Activated naive CD8-positive, alpha-beta T cell treated with anti-CD3 and anti-CD28 coated beads, Interleukin-2, amount 10 ng/mL, durations not matched to agents 7 days and 5 days (primary cell): ENCODE measurements at regions not wholly inside any gene's neighbourhood (a gene's known extent, or its start where the extent isn't known, plus 50 kb on each side); places are given as distances from the start of the nearest gene placed in this dataset.

Source experiments
- ATAC-seq: fragments of 150-1000 bp; cut with Tn5 transposase; one replicate; pipeline ENCODE4 v1.10.0; 2021; ENCODE audit warnings: low read depth, moderate library complexity
- POLR2A ChIA-PET: fragments of 350-600 bp; sonication (Branson Sonifier 250); formaldehyde crosslinking; loops from one replicate; lab custom pipeline; 2021; ENCODE audit warnings: antibody characterized with exemption; lab: Charles Lee
- DNase-seq: peaks from one replicate; pipeline ENCODE4 v3.0.0; 2021
- H3K27ac Mint-ChIP-seq: one replicate; pipeline ENCODE4 v1.8.0; 2022; ENCODE audit warnings: mild to moderate bottlenecking, mixed read lengths
- H3K27me3 Mint-ChIP-seq: one replicate; pipeline ENCODE4 v1.8.0; 2022; ENCODE audit warnings: mild to moderate bottlenecking, moderate library complexity, mixed read lengths
- H3K36me3 Mint-ChIP-seq: one replicate; pipeline ENCODE4 v1.8.0; 2021; ENCODE audit warnings: mild to moderate bottlenecking, mixed read lengths
- H3K4me1 Mint-ChIP-seq: one replicate; pipeline ENCODE4 v1.8.0; 2021; ENCODE audit warnings: mixed read lengths
- H3K4me3 Mint-ChIP-seq: one replicate; pipeline ENCODE4 v1.8.0; 2022; ENCODE audit warnings: mild to moderate bottlenecking, moderate library complexity, mixed read lengths
- H3K9me3 Mint-ChIP-seq: one replicate; pipeline ENCODE4 v1.8.0; 2021; ENCODE audit warnings: mixed read lengths

GRCh38 chr1:163406772-163407171 lies 85.0 kb downstream of the NUF2 start:
- Mint-ChIP-seq H3K36me3 (no peaks in the 10 kb centered on the region), H3K9me3 (no peaks in the 10 kb centered on the region), H3K4me1 (peaks cover 2% of the 10 kb centered on the region), H3K27ac (no peak overlapping the region), H3K4me3 (no peak overlapping the region), H3K27me3 (no peaks in the 10 kb centered on the region)
- DNase-seq: no peak
- no peak for ATAC-seq
- POLR2A ChIA-PET: no interaction called here

- H3K4me1 Mint-ChIP-seq: peaks cover 2% of the 10 kb centered on the region
- ATAC-seq: no peak
- DNase-seq: no peak
- no peaks in the 10 kb centered on the region for H3K36me3 Mint-ChIP-seq
- H3K9me3 Mint-ChIP-seq: no peaks in the 10 kb centered on the region
- POLR2A ChIA-PET: no interaction called here
- H3K27me3 Mint-ChIP-seq: no peaks in the 10 kb centered on the region
- H3K4me3 Mint-ChIP-seq: no peak overlapping the region
- H3K27ac Mint-ChIP-seq: no peak overlapping the region
Measured at GRCh38 chr1:163408262-163408661, 86.5 kb downstream of the NUF2 start.

DNA sequence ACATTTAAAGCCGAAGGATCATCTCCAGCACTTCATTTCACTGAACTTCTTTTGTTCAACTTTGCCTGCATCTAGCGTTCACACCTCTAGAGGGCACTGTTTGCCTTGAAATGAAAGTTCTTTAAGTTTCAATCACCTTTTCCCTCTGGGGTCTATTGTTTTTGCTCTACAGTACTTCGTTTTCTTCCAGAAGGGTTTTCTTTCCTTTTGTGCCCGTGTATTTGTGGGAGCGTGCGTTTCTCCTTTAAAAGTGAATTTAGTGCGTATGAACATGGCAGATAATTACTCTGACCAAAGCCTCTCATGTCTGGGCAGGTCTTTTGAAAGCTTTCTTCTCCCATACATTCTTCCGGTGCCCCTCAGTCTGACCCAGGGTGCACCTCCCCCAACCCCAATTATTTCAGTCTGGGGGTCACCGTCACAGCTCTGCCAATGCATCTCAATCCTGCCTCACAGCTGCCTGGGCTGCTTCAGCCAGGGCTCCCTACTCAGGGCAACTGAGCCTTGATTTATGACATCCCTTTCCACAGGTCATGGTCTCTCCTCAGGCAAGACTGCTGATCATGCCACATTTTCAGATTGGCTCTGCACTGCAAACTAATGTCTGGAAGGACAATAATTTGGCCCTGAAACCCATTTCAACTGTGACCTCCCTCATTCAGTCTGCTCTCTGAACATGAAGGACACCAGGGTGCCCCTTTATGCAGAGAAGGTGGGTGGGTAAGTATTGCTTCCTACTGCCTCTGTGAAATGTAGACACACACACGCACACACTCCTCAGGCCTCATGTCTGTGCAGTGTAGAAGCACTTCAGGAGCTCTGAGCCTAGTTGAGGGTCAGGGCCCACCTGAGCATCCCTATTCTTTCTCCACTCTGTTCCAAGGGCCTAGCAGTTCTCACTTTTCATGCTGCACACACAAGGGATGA lies 88.6 kb downstream of the NUF2 start:
- Mint-ChIP-seq H3K4me3 (no peak overlapping the region), H3K27ac (no peak overlapping the region), H3K27me3 (no peaks in the 10 kb centered on the region), H3K4me1 (peaks cover 2% of the 10 kb centered on the region), H3K36me3 (no peaks in the 10 kb centered on the region), H3K9me3 (no peaks in the 10 kb centered on the region)
- POLR2A ChIA-PET: no interaction called here
- ATAC-seq (no peak), DNase-seq (no peak)

GRCh38 chr1:163412221-163412620 lies 90.5 kb downstream of the NUF2 start:
- ATAC-seq: no peak
- Mint-ChIP-seq H3K4me3 (no peak overlapping the region), H3K36me3 (no peaks in the 10 kb centered on the region), H3K9me3 (no peaks in the 10 kb centered on the region), H3K27me3 (no peaks in the 10 kb centered on the region), H3K4me1 (peaks cover 2% of the 10 kb centered on the region), H3K27ac (no peak overlapping the region)
- POLR2A ChIA-PET: no interaction called here
- DNase-seq: no peak

- Mint-ChIP-seq H3K27ac (no peak overlapping the region), H3K4me3 (no peak overlapping the region), H3K9me3 (no peaks in the 10 kb centered on the region), H3K4me1 (peaks cover 2% of the 10 kb centered on the region), H3K27me3 (no peaks in the 10 kb centered on the region), H3K36me3 (no peaks in the 10 kb centered on the region)
- POLR2A ChIA-PET: no interaction called here
- ATAC-seq (no peak), DNase-seq (no peak)
Measured at GRCh38 chr1:163414778-163415177, 93.0 kb downstream of the NUF2 start.

GRCh38 chr1:163421701-163422100 lies 99.9 kb downstream of the NUF2 start:
- Mint-ChIP-seq H3K27ac (no peak overlapping the region), H3K4me1 (no peaks in the 10 kb centered on the region), H3K4me3 (no peak overlapping the region), H3K36me3 (no peaks in the 10 kb centered on the region), H3K9me3 (no peaks in the 10 kb centered on the region), H3K27me3 (no peaks in the 10 kb centered on the region)
- POLR2A ChIA-PET: no interaction called here
- no peak for DNase-seq
- no peak for ATAC-seq

- Mint-ChIP-seq H3K27me3 (no peaks in the 10 kb centered on the region), H3K9me3 (no peaks in the 10 kb centered on the region), H3K4me1 (no peaks in the 10 kb centered on the region)
Measured at GRCh38 chr1:163422738-163423404, 101.1 kb downstream of the NUF2 start.

DNA sequence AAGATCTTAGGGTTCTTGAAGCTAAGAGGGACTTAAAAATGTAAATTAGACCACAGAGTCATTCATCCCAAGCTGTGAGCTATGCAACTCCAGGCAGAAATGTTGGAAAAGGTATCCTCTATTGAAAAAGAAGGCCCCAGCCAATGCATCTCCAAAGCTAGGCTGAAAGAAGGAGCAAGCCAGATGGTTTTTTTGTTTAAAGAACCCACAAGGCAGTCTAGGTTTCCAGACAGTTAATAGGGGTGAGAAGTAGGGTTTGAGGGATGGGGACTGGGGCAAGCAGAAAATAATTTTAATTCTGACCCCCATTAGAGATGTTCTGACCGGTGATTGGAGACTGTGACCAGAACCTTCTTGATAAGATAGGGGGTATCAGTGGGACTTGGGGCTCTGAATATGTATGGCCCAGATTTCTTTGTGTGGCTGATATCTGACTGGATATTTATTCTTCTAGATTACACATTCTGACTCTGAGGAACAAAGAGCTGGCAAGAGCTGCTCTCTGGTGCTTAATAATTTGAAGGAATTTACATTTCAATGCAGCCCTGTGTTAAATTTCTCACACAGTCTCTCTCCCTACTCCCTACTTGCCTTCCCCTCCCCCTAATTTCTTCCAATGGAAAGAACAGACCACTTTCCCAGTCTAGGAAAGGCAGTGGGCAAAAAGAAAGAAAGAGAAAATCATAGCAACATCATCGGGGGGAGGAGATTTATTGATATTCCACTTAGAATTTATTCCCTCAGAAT lies 104.9 kb downstream of the NUF2 start:
- POLR2A ChIA-PET: no interaction called here
- H3K27me3 Mint-ChIP-seq: no peaks in the 10 kb centered on the region
- H3K36me3 Mint-ChIP-seq: no peaks in the 10 kb centered on the region
- DNase-seq: no peak
- H3K4me3 Mint-ChIP-seq: no peak overlapping the region
- H3K9me3 Mint-ChIP-seq: no peaks in the 10 kb centered on the region
- no peak overlapping the region for H3K27ac Mint-ChIP-seq
- H3K4me1 Mint-ChIP-seq: no peaks in the 10 kb centered on the region
- ATAC-seq: no peak

More at GRCh38 chr1:163422738-163423404, 101.1 kb downstream of the NUF2 start:
- Mint-ChIP-seq H3K36me3 (no peaks in the 10 kb centered on the region), H3K4me3 (no peak overlapping the region), H3K27ac (no peak overlapping the region)
- DNase-seq (no peak), ATAC-seq (no peak)
- POLR2A ChIA-PET: no interaction called here

- no peaks in the 10 kb centered on the region for H3K4me1 Mint-ChIP-seq
- DNase-seq (no peak), ATAC-seq (no peak)
- H3K36me3 Mint-ChIP-seq: no peaks in the 10 kb centered on the region
- H3K27me3 Mint-ChIP-seq: no peaks in the 10 kb centered on the region
- no peak overlapping the region for H3K27ac Mint-ChIP-seq
- H3K9me3 Mint-ChIP-seq: no peaks in the 10 kb centered on the region
- POLR2A ChIA-PET: no interaction called here
- H3K4me3 Mint-ChIP-seq: no peak overlapping the region
Measured at GRCh38 chr1:163427279-163427678, 105.5 kb downstream of the NUF2 start.

DNA sequence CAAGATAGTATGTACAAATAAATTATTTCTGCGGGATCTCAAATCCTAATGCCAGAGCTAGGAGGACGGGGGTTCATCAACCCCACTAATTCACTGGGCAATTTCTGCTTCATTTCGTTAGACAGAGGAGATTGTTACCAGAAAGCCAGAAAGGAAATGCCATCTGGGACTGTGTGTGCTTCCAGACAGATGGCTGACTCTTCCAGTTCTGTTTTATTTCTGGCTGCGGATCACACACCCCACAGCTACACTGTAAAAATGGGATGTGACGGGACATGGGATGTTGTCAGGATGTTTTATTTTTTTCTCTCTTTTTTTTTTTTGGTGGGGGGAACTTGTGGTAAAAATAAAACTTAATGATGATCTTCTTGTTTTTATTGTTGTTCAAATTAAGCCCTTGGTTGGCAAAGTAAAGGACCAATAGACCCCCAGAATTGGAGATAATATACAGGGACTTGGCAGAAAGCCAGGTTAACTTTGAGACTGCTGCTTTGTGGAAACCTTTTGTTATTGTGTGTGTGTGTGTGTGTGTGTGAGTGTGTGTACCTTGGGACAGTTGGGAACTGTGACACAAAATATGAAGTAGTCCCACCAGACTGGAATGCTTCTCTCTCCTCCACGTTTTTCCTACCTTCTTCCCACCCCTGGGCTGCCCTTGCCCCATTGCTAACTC lies 114.5 kb downstream of the NUF2 start:
- Mint-ChIP-seq H3K27me3 (peaks cover 2% of the 10 kb centered on the region), H3K27ac (no peak overlapping the region), H3K9me3 (peaks cover 2% of the 10 kb centered on the region), H3K4me3 (no peak overlapping the region), H3K4me1 (peaks cover 2% of the 10 kb centered on the region), H3K36me3 (no peaks in the 10 kb centered on the region)
- no peak for DNase-seq
- ATAC-seq: no peak
- POLR2A ChIA-PET: no interaction called here

DNA sequence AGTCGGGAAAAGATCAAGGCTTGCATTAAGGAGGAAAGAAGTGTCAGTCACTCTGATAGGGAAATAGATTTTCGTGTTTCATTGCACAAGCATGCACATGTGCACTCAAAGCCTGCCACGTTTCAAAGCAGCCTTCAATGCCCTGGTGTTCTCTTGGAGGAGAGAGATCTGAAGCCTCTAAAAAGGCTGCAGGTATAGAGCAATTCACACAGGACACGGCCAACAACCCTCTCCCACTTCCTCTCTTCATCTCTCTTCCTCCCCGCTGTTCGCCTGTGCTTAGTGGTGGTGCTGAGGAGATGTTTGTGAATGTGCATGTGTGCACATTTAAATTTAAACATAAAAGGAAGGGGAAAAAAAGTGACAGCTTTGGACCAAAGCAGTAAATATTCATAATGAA lies 117.7 kb downstream of the NUF2 start:
- Mint-ChIP-seq H3K27me3 (peaks cover 2% of the 10 kb centered on the region), H3K4me1 (peaks cover 2% of the 10 kb centered on the region), H3K27ac (no peak overlapping the region), H3K4me3 (no peak overlapping the region), H3K9me3 (no peaks in the 10 kb centered on the region), H3K36me3 (no peaks in the 10 kb centered on the region)
- DNase-seq (no peak), ATAC-seq (no peak)
- POLR2A ChIA-PET: no interaction called here

DNA sequence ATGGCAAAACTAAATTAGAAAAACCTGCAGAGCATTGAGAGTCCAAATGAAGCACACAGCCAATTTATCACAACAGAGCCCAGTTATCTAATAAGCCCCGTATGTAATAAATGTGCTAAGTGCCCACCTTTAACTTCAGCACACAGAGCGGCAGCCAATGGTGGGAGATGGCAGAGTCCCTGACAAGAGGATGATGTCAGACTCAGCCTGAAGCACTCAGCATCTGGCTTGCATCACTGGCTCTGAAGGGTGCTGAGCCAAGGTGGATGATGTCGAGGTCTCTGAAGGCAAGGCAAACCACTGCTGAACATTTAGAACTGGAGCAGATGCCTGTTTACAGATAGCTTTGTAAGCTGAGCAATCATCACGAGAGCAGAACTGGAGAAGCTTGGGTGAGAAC lies 118.3 kb downstream of the NUF2 start:
- Mint-ChIP-seq H3K4me1 (peaks cover 2% of the 10 kb centered on the region), H3K36me3 (no peaks in the 10 kb centered on the region), H3K9me3 (no peaks in the 10 kb centered on the region), H3K27me3 (peaks cover 2% of the 10 kb centered on the region), H3K4me3 (no peak overlapping the region), H3K27ac (no peak overlapping the region)
- POLR2A ChIA-PET: no interaction called here
- ATAC-seq: no peak
- no peak for DNase-seq

DNA sequence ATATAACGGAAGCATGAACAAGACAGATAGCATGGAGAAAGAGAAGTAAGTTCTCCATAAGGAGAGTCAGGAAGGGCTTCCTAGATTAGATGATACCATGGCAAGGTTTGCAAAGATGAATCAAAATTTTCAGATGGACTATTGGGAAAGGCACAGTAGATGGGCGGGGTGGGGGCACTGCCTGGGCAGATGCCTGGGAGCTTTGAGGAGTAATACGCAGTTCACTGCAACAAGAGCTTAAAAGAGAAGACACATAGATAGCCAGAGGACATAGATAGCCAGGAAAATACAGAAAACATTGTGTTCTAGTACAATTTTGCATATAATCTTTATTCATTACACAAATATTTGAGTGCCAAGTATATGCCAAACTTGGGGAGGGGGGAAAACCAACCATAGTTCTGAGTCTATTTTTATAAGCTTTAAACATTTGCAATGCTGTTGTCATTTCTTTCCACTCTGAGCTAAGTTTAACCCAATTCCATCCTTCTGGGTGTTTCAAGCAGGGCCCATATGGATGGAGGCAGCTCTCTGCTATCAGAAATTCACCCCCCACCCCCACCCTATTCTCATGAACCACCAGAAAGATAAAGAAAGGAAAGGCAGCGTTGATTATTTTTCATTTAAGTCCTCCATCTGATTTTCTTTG lies 120.6 kb downstream of the NUF2 start:
- Mint-ChIP-seq H3K4me3 (no peak overlapping the region), H3K27ac (no peak overlapping the region), H3K27me3 (peaks cover 2% of the 10 kb centered on the region), H3K4me1 (peaks cover 2% of the 10 kb centered on the region), H3K9me3 (no peaks in the 10 kb centered on the region), H3K36me3 (no peaks in the 10 kb centered on the region)
- POLR2A ChIA-PET: no interaction called here
- ATAC-seq (no peak), DNase-seq (no peak)
